Neural cell (in vitro differentiated cells): ENCODE measurements at regions not wholly inside any gene's neighbourhood (a gene's known extent, or its start where the extent isn't known, plus 50 kb on each side); places are given as distances from the start of the nearest gene placed in this dataset.

ENCODE experiments used
- H2AFZ ChIP-seq: fragments of 200-600, 300-800 bp; sonication (generic), shearing (Covaris generic); 2 replicates; pipeline ENCODE4 v1.6.0; 2014; ENCODE audit warnings: low read depth, mild to moderate bottlenecking, antibody characterized with exemption, low read length, moderate library complexity
- H3F3A ChIP-seq: fragments of 200-600 bp; shearing (Covaris generic); 2 replicates; pipeline ENCODE4 v1.6.1; 2016; ENCODE audit warnings: mild to moderate bottlenecking, moderate library complexity, mixed read lengths, antibody characterized with exemption, low read length; ENCODE audit not compliant: insufficient read depth, poor library complexity, severe bottlenecking
- H3K27ac ChIP-seq: fragments of 200-600, 300-800 bp; sonication (generic), shearing (Covaris generic); 2 replicates; pipeline ENCODE4 v1.5.1; 2014; ENCODE audit warnings: mild to moderate bottlenecking, low read length, moderate library complexity
- H3K27me3 ChIP-seq: fragments of 300-800, 200-600 bp; sonication (generic), shearing (Covaris generic); 2 replicates; pipeline ENCODE4 v1.6.0; 2014; ENCODE audit warnings: mild to moderate bottlenecking, low read depth, low read length, moderate library complexity; ENCODE audit not compliant: insufficient read depth
- H3K36me3 ChIP-seq: fragments of 300-800, 200-600 bp; sonication (generic), shearing (Covaris generic); 2 replicates; pipeline ENCODE4 v1.5.1; 2014; ENCODE audit warnings: mild to moderate bottlenecking, antibody characterized with exemption, low read length, moderate library complexity; ENCODE audit not compliant: insufficient read depth
- H3K4me2 ChIP-seq: fragments of 300-800, 200-600 bp; sonication (generic), shearing (Covaris generic); 2 replicates; pipeline ENCODE4 v1.6.0; 2014; ENCODE audit warnings: mild to moderate bottlenecking, low read length
- H3K4me3 ChIP-seq: fragments of 300-800, 200-600 bp; sonication (generic), shearing (Covaris generic); 2 replicates; pipeline ENCODE4 v1.5.1; 2014; ENCODE audit warnings: mild to moderate bottlenecking, low read length, moderate library complexity
- H3K79me2 ChIP-seq: fragments of 200-600 bp; shearing (Covaris generic); replicated peaks from 2 replicates; pipeline ENCODE4 v1.6.0; 2014; ENCODE audit warnings: mild to moderate bottlenecking, low read length, moderate library complexity; ENCODE audit not compliant: insufficient read depth
- H3K9ac ChIP-seq: fragments of 300-800, 200-600 bp; sonication (generic), shearing (Covaris generic); 2 replicates; pipeline ENCODE4 v1.6.1; 2016; ENCODE audit warnings: mild to moderate bottlenecking, low read length, mixed read lengths
- H3K9me2 ChIP-seq: fragments of 200-600 bp; shearing (Covaris generic); 2 replicates; pipeline ENCODE4 v1.6.1; 2016; ENCODE audit warnings: mild to moderate bottlenecking, low read length, mixed read lengths; ENCODE audit not compliant: insufficient read depth
- H3K9me3 ChIP-seq: fragments of 200-600, 300-800 bp; sonication (generic), shearing (Covaris generic); 2 replicates; pipeline ENCODE4 v1.6.1; 2016; ENCODE audit warnings: mild to moderate bottlenecking, mixed run types, low read length, moderate library complexity, mixed read lengths
- H4K20me1 ChIP-seq: fragments of 200-600 bp; shearing (Covaris generic); 2 replicates; pipeline ENCODE4 v1.6.1; 2016; ENCODE audit warnings: mild to moderate bottlenecking, mixed run types; ENCODE audit not compliant: insufficient read depth
- CTCF ChIP-seq: fragments of 450-650 bp; IDR thresholded peaks from 2 replicates; pipeline ENCODE4 v1.5.1; 2014; ENCODE audit warnings: antibody characterized with exemption, mild to moderate bottlenecking, moderate library complexity; ENCODE audit not compliant: poor library complexity, severe bottlenecking
- EP300 ChIP-seq: fragments of 450-650 bp; conservative IDR thresholded peaks from 2 replicates; pipeline ENCODE4 v1.6.1; 2014; ENCODE audit warnings: antibody characterized with exemption, mild to moderate bottlenecking, moderate library complexity; ENCODE audit not compliant: poor library complexity, severe bottlenecking
- EZH2 ChIP-seq: fragments of 200-600, 300-800 bp; shearing (Covaris generic), sonication (generic); IDR thresholded peaks from 2 replicates; pipeline ENCODE4 v1.6.1; 2014; ENCODE audit warnings: antibody characterized with exemption, low read length, borderline replicate concordance, mild to moderate bottlenecking; ENCODE audit not compliant: insufficient read depth, poor library complexity, severe bottlenecking
- MXI1 ChIP-seq: fragments of 450-650 bp; conservative IDR thresholded peaks from 2 replicates; pipeline ENCODE4 v1.6.1; 2014; ENCODE audit warnings: antibody characterized with exemption, mild to moderate bottlenecking; ENCODE audit not compliant: poor library complexity, severe bottlenecking
- POLR2AphosphoS5 ChIP-seq: IDR thresholded peaks from 2 replicates; pipeline ENCODE4 v1.6.1; 2012
- RAD21 ChIP-seq: fragments of 450-650 bp; conservative IDR thresholded peaks from 2 replicates; pipeline ENCODE4 v1.6.1; 2014; ENCODE audit warnings: antibody characterized with exemption, mild to moderate bottlenecking, moderate library complexity
- REST ChIP-seq: IDR thresholded peaks from 2 replicates; pipeline ENCODE4 v1.6.1; 2012; ENCODE audit warnings: borderline replicate concordance
- SMC3 ChIP-seq: fragments of 450-650 bp; conservative IDR thresholded peaks from 2 replicates; pipeline ENCODE4 v1.6.1; 2014; ENCODE audit warnings: antibody characterized with exemption, mild to moderate bottlenecking, moderate library complexity; ENCODE audit not compliant: poor library complexity
- TAF1 ChIP-seq: IDR thresholded peaks from 2 replicates; pipeline ENCODE4 v1.6.1; 2012; ENCODE audit warnings: low read depth

- Histone ChIP-seq H3K27me3 (no peaks in the 10 kb centered on the region), H3K36me3 (no peaks in the 10 kb centered on the region), H3K4me3 (no peak overlapping the region), H3K9ac (no peak overlapping the region), H3K27ac (no peak overlapping the region), H3K79me2 (no peaks in the 10 kb centered on the region), H3K4me2 (no peak overlapping the region), H4K20me1 (no peaks in the 10 kb centered on the region), H3K9me3 (no peaks in the 10 kb centered on the region), H3F3A (no peaks in the 10 kb centered on the region), H2AFZ (no peak overlapping the region), H3K9me2 (no peaks in the 10 kb centered on the region)
- TF ChIP-seq REST (no peak), POLR2AphosphoS5 (no peak), EZH2 (no peak), SMC3 (no peak), EP300 (no peak), MXI1 (no peak), TAF1 (no peak), RAD21 (no peak), CTCF (no peak)
Measured at GRCh38 chrX:51421972-51422597, 74.3 kb downstream of the NUDT11 start.

GRCh38 chrX:51420610-51421009 lies 75.8 kb downstream of the NUDT11 start:
- H2AFZ ChIP-seq = no peak overlapping the region
- H3K36me3 ChIP-seq = no peaks in the 10 kb centered on the region

More at GRCh38 chrX:51420610-51421009, 75.8 kb downstream of the NUDT11 start:
- Histone ChIP-seq H3K4me2 (no peak overlapping the region), H4K20me1 (no peaks in the 10 kb centered on the region), H3K9me3 (no peaks in the 10 kb centered on the region), H3K79me2 (no peaks in the 10 kb centered on the region), H3K4me3 (no peak overlapping the region), H3K27ac (no peak overlapping the region), H3K9ac (no peak overlapping the region), H3K9me2 (no peaks in the 10 kb centered on the region), H3K27me3 (no peaks in the 10 kb centered on the region), H3F3A (no peaks in the 10 kb centered on the region)
- TF ChIP-seq TAF1 (no peak), CTCF (peak; percentile 69), RAD21 (peak; percentile 59), SMC3 (peak; percentile 68)
